ENCODE measurements at regions not wholly inside any gene's neighbourhood (a gene's known extent, or its start where the extent isn't known, plus 50 kb on each side); places are given as distances from the start of the nearest gene placed in this dataset.
"Not testable (repeated sequence)": the region's sequence is repeated elsewhere in the genome, so short reads cannot be mapped to it uniquely, and the experiment has no call there.

GRCh38 chrX:40853004-40853815 lies 117.9 kb upstream of the MED14 start:
- no peak for DNase-seq

- no peak for DNase-seq
Measured at GRCh38 chrX:40853816-40854123, 118.4 kb upstream of the MED14 start.

- DNase-seq: no peak
Measured at GRCh38 chrX:40854242-40854641, 118.9 kb upstream of the MED14 start.

- DNase-seq: no peak
Measured at GRCh38 chrX:40855411-40855810, 120.1 kb upstream of the MED14 start.

- DNase-seq: no peak
Measured at GRCh38 chrX:40855932-40856515, 120.7 kb upstream of the MED14 start.

GRCh38 chrX:40861952-40862554 lies 126.7 kb upstream of the MED14 start:
- DNase-seq: not testable (repeated sequence)

GRCh38 chrX:40863260-40863659 lies 127.9 kb upstream of the MED14 start:
- not testable (repeated sequence) for DNase-seq

GRCh38 chrX:40863671-40864070 lies 128.3 kb upstream of the MED14 start:
- no peak for DNase-seq

GRCh38 chrX:40864972-40865371 lies 129.6 kb upstream of the MED14 start:
- DNase-seq: no peak

GRCh38 chrX:40866893-40867292 lies 131.6 kb upstream of the MED14 start:
- no peak for DNase-seq

GRCh38 chrX:40867352-40867751 lies 132.0 kb upstream of the MED14 start:
- DNase-seq: no peak

GRCh38 chrX:40868868-40869267 lies 133.5 kb upstream of the MED14 start:
- no peak for DNase-seq

- not testable (repeated sequence) for DNase-seq
Measured at GRCh38 chrX:40870982-40871381, 135.6 kb upstream of the MED14 start.

- peak; percentile 72 for DNase-seq
Measured at GRCh38 chrX:40871385-40872082, 136.2 kb upstream of the MED14 start.

GRCh38 chrX:40872351-40872750 lies 137.0 kb upstream of the MED14 start:
- DNase-seq: peak; percentile 47

GRCh38 chrX:40875476-40875875 lies 140.1 kb upstream of the MED14 start:
- no peak for DNase-seq

GRCh38 chrX:40877887-40878286 lies 142.5 kb upstream of the MED14 start:
- DNase-seq: peak; percentile 31

GRCh38 chrX:40878766-40879165 lies 143.4 kb upstream of the MED14 start:
- no peak for DNase-seq

GRCh38 chrX:40879172-40879571 lies 143.8 kb upstream of the MED14 start:
- DNase-seq: not testable (repeated sequence)

- no peak for DNase-seq
Measured at GRCh38 chrX:40880712-40881111, 145.4 kb upstream of the MED14 start.

- DNase-seq: no peak
Measured at GRCh38 chrX:40883021-40883619, 147.8 kb upstream of the MED14 start.

- no peak for DNase-seq
Measured at GRCh38 chrX:40885989-40886388, 150.6 kb upstream of the MED14 start.

GRCh38 chrX:40887476-40887875 lies 152.1 kb upstream of the MED14 start:
- no peak for DNase-seq

Measured in suppressor macrophage treated with lipopolysaccharide for 4 hours (primary cell).